GM19468 (cell line): ENCODE measurements at regions not wholly inside any gene's neighbourhood (a gene's known extent, or its start where the extent isn't known, plus 50 kb on each side); places are given as distances from the start of the nearest gene placed in this dataset.
"Not testable (repeated sequence)": the region's sequence is repeated elsewhere in the genome, so short reads cannot be mapped to it uniquely, and the experiment has no call there.

Source experiments
- ATAC-seq: cut with Tn5 transposase; IDR thresholded peaks from one replicate; pipeline ENCODE4 v1.9.1; 2021; ENCODE audit warnings: mild to moderate bottlenecking, moderate library complexity, moderate number of reproducible peaks; ENCODE audit not compliant: unreplicated experiment; ENCODE audit errors: extremely low read depth

GRCh38 chr1:181893150-181893549 is 168.4 kb downstream of the ZNF648 start:
- ATAC-seq = not testable (repeated sequence)

GRCh38 chr1:181872562-181872961 is 188.9 kb downstream of the ZNF648 start:
- ATAC-seq = no peak

GRCh38 chr1:181863736-181864135 is 197.8 kb downstream of the ZNF648 start:
- ATAC-seq = no peak

- no peak for ATAC-seq
Observed at GRCh38 chr1:181863006-181863405, 198.5 kb downstream of the ZNF648 start.

- ATAC-seq = no peak
Observed at GRCh38 chr1:181858135-181858534, 203.4 kb downstream of the ZNF648 start.
